ENCODE measurements at regions not wholly inside any gene's neighbourhood (a gene's known extent, or its start where the extent isn't known, plus 50 kb on each side); places are given as distances from the start of the nearest gene placed in this dataset.
A peak's percentile ranks its signal among the peaks of the same experiment; 100 is the strongest.

DNA sequence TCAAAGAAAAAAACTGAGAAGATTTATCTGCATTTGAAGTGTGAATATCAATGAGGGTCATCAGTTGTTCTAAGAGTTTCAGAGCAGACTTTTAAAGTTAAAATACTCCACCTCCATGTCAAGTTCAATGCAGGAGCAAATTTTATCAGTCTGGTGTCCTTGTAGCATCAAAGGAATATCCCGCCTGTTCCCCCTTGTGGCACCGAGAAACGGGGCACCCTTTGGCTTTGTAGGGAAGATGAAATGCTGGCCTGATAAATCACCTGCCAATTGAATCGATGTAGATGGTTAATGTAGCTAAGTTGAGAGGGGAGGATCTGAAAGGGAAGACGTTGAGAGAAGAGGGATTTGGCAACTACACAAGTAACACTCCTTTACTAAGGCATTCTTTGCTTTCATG lies 714.5 kb downstream of the EFNA5 start:
- TF ChIP-seq BACH2 (CRISPR knock-in tag; IDR thresholded peaks at IDR 0.05; ENCODE audit: borderline replicate concordance) (no peak), CSRNP3 (CRISPR knock-in tag; IDR thresholded peaks at IDR 0.05) (no peak), ZFP3 (CRISPR knock-in tag; IDR thresholded peaks at IDR 0.05) (no peak), TOX (CRISPR knock-in tag; IDR thresholded peaks at IDR 0.05; ENCODE audit: borderline replicate concordance) (no peak), TCF4 (CRISPR knock-in tag; IDR thresholded peaks at IDR 0.05; ENCODE audit: borderline replicate concordance) (no peak), SNAI2 (CRISPR knock-in tag; IDR thresholded peaks at IDR 0.05) (no peak), RARB (CRISPR knock-in tag; IDR thresholded peaks at IDR 0.05) (no peak), ZNF8 (CRISPR knock-in tag; IDR thresholded peaks at IDR 0.05) (no peak), GLIS3 (CRISPR knock-in tag; IDR thresholded peaks at IDR 0.05) (no peak)
- no peak for ATAC-seq

- TF ChIP-seq CREB5 (CRISPR knock-in tag; IDR thresholded peaks at IDR 0.05; ENCODE audit: low read depth) (no peak), ZFP3 (CRISPR knock-in tag; IDR thresholded peaks at IDR 0.05) (peak; percentile 46; the same call in 1 of the 2 replicates), ZNF70 (CRISPR knock-in tag; IDR thresholded peaks at IDR 0.05) (no peak)
- ATAC-seq, result peak; percentile 36; the same call in 1 of the 3 replicates
Measured at GRCh38 chr5:106940986-106941385, 729.8 kb downstream of the EFNA5 start.

DNA sequence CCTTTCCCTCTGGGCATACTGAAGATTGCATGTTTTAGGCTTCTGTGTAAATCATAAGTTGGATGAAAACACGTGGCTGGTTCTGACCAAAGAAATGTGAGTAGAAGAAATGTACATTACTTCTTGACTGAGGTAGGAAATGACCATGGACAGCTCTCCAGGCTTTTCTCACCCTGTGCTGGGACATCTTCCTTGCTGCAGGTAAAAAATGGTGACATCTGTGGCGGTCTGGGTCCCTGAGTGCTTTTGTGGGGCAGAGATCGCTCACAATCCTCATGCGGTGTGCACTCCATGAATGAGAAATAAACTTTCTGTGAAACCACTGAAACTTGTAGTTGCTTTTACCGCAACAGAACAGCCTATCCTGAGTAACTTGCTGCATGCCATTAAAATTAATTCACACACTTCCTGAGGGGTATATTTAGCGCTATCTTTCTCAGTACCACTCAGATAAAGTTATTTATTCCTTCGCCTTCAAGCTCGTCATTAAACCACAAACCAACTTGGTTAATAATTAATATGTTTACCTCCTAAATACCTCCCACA lies 730.4 kb downstream of the EFNA5 start:
- no peak for ATAC-seq
- no peak for TF ChIP-seq CSRNP3 (CRISPR knock-in tag; IDR thresholded peaks at IDR 0.05)
- TF ChIP-seq ISL1 (CRISPR knock-in tag; IDR thresholded peaks at IDR 0.05), result no peak
- TF ChIP-seq ZNF8 (CRISPR knock-in tag; IDR thresholded peaks at IDR 0.05), result no peak
- TF ChIP-seq PATZ1 (CRISPR knock-in tag; IDR thresholded peaks at IDR 0.05; ENCODE audit: borderline replicate concordance), result no peak
- TF ChIP-seq BACH2 (CRISPR knock-in tag; IDR thresholded peaks at IDR 0.05; ENCODE audit: borderline replicate concordance), result no peak
- no peak for TF ChIP-seq PPARA (CRISPR knock-in tag; IDR thresholded peaks at IDR 0.05; ENCODE audit: borderline replicate concordance)
- no peak for TF ChIP-seq CSDC2 (CRISPR knock-in tag; IDR thresholded peaks at IDR 0.05)
- no peak for TF ChIP-seq ZFP3 (CRISPR knock-in tag; IDR thresholded peaks at IDR 0.05)
- TF ChIP-seq ARNTL (CRISPR knock-in tag; IDR thresholded peaks at IDR 0.05; ENCODE audit: borderline replicate concordance, low read depth), result no peak
- TF ChIP-seq ZC3H10 (CRISPR knock-in tag; IDR thresholded peaks at IDR 0.05), result no peak
- no peak for TF ChIP-seq ESRRG (CRISPR knock-in tag; IDR thresholded peaks at IDR 0.05)
- no peak for TF ChIP-seq SNAI2 (CRISPR knock-in tag; IDR thresholded peaks at IDR 0.05)
- no peak for TF ChIP-seq ZNF565 (CRISPR knock-in tag; conservative IDR thresholded peaks at IDR 0.05; ENCODE audit: low read depth)
- TF ChIP-seq TOX (CRISPR knock-in tag; IDR thresholded peaks at IDR 0.05; ENCODE audit: borderline replicate concordance), result no peak
- no peak for TF ChIP-seq ZFP30 (CRISPR knock-in tag; IDR thresholded peaks at IDR 0.05)
- no peak for TF ChIP-seq OSR1 (CRISPR knock-in tag; IDR thresholded peaks at IDR 0.05)
- TF ChIP-seq ZNF70 (CRISPR knock-in tag; IDR thresholded peaks at IDR 0.05), result no peak

DNA sequence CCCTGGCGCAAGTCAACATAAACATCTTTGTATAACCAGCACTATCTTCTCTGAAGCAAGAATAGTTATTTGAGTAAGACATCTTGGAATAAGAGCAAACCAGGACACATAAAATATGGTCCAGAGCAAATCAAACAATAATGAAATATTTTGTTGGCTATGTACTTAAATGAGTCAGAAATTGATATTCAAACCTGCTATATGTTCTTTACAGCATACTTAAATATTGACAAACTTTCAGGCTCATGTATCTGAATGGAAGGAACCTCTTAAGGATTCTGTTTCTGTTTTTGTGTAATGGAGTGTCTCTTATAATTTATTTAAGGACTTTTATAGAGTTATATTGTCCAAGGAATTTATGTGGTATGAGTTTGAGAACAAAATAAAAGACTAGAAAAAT lies 747.3 kb downstream of the EFNA5 start:
- no peak for ATAC-seq
- TF ChIP-seq ARNTL (CRISPR knock-in tag; IDR thresholded peaks at IDR 0.05; ENCODE audit: borderline replicate concordance, low read depth) (no peak), ZNF565 (CRISPR knock-in tag; conservative IDR thresholded peaks at IDR 0.05; ENCODE audit: low read depth) (no peak), TSHZ2 (CRISPR knock-in tag; IDR thresholded peaks at IDR 0.05) (no peak), ZNF70 (CRISPR knock-in tag; IDR thresholded peaks at IDR 0.05) (no peak), TOX (CRISPR knock-in tag; IDR thresholded peaks at IDR 0.05; ENCODE audit: borderline replicate concordance) (no peak), RARB (CRISPR knock-in tag; IDR thresholded peaks at IDR 0.05) (no peak), SNAI2 (CRISPR knock-in tag; IDR thresholded peaks at IDR 0.05) (no peak), CSDC2 (CRISPR knock-in tag; IDR thresholded peaks at IDR 0.05) (no peak), OSR1 (CRISPR knock-in tag; IDR thresholded peaks at IDR 0.05) (no peak), CREB5 (CRISPR knock-in tag; IDR thresholded peaks at IDR 0.05; ENCODE audit: low read depth) (no peak), ZC3H10 (CRISPR knock-in tag; IDR thresholded peaks at IDR 0.05) (no peak), ESRRG (CRISPR knock-in tag; IDR thresholded peaks at IDR 0.05) (no peak)
- TF ChIP-seq, protein P1, sequence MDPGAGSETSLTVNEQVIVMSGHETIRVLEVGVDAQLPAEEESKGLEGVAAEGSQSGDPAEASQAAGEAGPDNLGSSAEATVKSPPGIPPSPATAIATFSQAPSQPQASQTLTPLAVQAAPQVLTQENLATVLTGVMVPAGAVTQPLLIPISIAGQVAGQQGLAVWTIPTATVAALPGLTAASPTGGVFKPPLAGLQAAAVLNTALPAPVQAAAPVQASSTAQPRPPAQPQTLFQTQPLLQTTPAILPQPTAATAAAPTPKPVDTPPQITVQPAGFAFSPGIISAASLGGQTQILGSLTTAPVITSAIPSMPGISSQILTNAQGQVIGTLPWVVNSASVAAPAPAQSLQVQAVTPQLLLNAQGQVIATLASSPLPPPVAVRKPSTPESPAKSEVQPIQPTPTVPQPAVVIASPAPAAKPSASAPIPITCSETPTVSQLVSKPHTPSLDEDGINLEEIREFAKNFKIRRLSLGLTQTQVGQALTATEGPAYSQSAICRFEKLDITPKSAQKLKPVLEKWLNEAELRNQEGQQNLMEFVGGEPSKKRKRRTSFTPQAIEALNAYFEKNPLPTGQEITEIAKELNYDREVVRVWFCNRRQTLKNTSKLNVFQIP (CRISPR knock-in tag; IDR thresholded peaks at IDR 0.05; ENCODE audit: borderline replicate concordance, low read depth), result no peak
